Stimulated activated naive CD8-positive, alpha-beta T cell treated with anti-CD3 and anti-CD28 coated beads, Interleukin-15, Interleukin-2, amounts not matched to agents 100 U/mL and 50 U/mL, for 24 hours (primary cell): ENCODE measurements at regions not wholly inside any gene's neighbourhood (a gene's known extent, or its start where the extent isn't known, plus 50 kb on each side); places are given as distances from the start of the nearest gene placed in this dataset.
"Not testable (repeated sequence)": the region's sequence is repeated elsewhere in the genome, so short reads cannot be mapped to it uniquely, and the experiment has no call there.

ENCODE experiments used
- ATAC-seq: fragments of 150-1000 bp; cut with Tn5 transposase; one replicate; pipeline ENCODE4 v1.10.0; 2021
- DNase-seq: peaks from one replicate; pipeline ENCODE4 v3.0.0; 2021

DNA sequence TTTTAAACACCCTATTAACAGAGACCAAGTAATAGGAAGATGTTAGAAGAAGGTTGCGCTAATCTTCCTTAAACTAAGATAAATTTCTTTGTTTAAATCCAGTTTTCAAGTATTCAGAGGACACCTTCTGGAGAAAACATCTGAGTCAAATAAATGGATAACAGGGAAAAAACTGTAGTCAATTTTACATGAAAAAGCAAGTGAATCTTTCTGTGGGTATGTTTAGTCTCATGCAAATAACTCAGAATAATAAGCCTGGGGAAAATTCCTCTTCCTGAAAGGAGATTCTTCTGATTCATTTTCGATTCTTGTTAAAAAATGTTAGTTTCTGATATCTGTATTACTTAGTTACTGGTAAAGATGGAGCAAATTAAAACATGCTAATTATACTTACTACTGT lies 145.5 kb downstream of the CTH start:
- ATAC-seq (no peak), DNase-seq (no peak)

GRCh38 chr1:70567167-70567566 lies 156.1 kb downstream of the CTH start:
- ATAC-seq (no peak), DNase-seq (no peak)

DNA sequence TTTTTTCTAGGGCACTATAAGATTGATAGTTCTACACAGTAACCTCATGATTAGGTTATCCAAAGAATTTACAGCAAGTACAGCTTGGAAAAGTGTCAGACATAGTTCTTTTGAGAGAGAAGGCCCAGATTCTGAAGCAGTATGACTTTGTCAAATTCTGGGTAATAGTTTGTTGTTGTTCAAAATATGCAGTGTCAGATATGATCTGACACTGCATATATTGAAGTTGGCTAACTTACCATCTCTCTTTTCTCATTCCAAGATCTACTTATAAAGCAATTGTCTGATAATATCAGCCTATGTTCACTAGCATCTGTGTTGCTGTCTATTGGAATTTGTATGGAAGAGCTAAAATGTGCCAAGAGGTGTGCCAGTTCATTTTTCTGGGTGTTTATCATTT lies 160.1 kb downstream of the CTH start:
- no peak for DNase-seq
- no peak for ATAC-seq

- no peak for DNase-seq
- ATAC-seq: no peak
These were observed 162.3 kb downstream of the CTH start for GRCh38 chr1:70573317-70573843.

DNA sequence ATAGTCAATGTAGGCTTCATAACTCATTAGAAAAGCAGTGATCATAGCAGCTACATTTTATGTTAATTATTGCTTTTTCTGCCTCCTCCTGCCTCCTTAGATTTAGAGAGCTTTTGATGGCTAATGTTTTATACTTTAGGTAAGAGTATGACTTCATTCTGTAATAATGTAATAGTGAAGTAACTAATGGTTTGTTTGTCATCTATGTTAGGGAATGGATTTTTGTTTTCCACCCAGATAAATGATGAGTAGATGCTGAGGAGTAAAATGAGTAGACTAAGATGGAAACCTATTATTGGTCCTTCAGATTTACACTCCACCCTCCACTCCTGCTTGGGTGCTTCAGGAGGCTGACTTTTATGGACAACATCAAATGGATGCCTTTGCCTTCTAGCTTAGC lies 170.6 kb downstream of the CTH start:
- no peak for DNase-seq
- no peak for ATAC-seq

- ATAC-seq (no peak), DNase-seq (no peak)
These were observed 172.5 kb downstream of the CTH start for GRCh38 chr1:70583522-70583921.

DNA sequence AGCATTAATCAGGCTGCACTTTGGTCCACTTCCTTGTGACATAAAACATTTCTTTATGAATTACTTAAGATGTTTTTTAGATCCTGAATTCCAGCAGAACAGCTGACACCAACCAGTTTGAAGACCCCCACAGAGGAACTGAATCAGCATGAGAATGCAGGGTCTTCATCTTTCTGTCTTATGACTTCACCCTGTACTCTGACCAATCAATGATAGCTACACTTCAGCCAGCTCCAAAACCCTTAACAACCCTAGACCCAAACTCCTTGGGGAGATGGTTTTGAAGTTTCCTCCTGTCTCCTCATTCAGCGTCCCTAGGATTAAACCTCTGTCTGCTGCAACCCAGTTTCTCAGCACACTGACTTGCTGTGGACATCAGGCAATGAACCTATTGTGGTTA lies 175.0 kb downstream of the CTH start:
- DNase-seq (no peak), ATAC-seq (no peak)

GRCh38 chr1:70587872-70588366 lies 176.9 kb downstream of the CTH start:
- ATAC-seq (no peak), DNase-seq (no peak)

DNA sequence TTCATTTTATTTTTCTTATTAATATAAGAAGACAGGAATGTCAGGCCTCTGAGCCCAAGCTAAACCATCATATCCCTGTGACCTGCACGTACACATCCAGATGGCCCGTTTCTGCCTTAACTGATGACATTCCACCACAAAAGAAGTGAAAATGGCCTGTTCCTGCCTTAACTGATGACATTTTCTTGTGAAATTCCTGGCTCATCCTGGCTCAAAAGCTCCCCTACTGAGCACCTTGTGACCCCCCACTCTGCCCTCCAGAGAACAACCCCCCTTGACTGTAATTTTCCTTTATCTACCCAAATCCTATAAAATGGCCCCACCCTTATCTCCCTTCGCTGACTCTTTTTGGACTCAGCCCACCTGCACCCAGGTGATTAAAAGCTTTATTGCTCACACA lies 182.5 kb downstream of the CTH start:
- DNase-seq, ATAC-seq: not testable (repeated sequence)

- ATAC-seq: no peak
- no peak for DNase-seq
These were observed 197.7 kb downstream of the CTH start for GRCh38 chr1:70608815-70609214.

DNA sequence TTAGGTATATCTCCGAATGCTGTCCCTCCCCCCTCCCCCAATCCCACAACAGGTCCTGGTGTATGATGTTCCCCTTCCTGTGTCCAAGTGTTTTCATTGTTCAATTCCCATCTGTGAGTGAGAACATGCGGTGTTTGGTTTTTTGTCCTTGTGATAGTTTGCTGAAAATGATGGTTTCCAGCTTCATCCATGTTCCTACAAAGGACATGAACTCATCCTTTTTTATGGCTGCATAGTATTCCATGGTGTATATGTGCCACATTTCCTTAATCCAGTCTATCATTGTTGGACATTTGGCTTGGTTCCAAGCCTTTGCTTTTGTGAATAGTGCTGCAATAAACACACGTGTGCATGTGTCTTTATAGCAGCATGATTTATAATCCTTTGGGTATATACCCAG lies 199.1 kb downstream of the CTH start:
- not testable (repeated sequence) for DNase-seq, ATAC-seq

GRCh38 chr1:70616946-70617345 lies 205.9 kb downstream of the CTH start:
- no peak for DNase-seq
- no peak for ATAC-seq

- ATAC-seq: no peak
These were observed 206.7 kb downstream of the CTH start for GRCh38 chr1:70617728-70618127.

DNA sequence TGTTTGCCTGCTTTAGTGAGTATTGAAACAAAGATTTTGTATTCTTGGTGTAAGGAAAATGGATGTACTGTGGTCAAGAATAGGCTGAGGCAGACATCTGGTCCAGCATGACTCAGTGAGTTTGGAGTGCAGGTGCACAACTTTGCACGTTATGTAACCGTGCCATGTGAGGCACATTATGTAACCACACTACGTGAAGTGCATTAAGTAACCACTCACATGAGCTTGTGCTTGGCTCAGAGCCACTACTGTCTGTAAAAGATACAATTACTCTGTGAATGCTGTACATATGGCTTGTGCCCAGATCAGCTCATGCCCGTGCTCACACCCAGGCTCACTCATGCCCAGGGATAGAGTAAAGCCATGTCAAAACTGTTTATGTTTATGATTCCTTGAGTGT lies 216.8 kb downstream of the CTH start:
- ATAC-seq: no peak
- DNase-seq: no peak

More at GRCh38 chr1:70617728-70618127, 206.7 kb downstream of the CTH start:
- no peak for DNase-seq

- ATAC-seq (no peak), DNase-seq (no peak)
These were observed 217.9 kb downstream of the CTH start for GRCh38 chr1:70628973-70629372.

DNA sequence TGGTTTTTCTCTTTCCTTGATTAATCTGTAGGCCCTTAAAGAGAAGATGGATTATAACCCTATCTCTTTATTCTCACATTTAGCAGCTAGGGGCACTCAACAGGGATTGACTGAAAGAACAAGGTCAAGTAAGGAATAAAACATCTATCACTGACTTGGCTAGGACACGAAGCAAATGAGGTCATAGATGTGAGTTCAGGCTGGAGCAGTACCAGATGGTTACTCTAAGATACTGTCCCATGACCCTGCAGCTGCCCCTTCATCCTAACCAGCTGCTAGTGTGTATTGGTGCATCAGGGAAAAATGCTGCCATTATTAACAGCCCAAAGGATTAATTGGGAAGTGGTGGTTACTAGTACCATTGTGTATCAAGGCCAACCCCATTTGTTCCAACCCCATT lies 221.9 kb downstream of the CTH start:
- DNase-seq (no peak), ATAC-seq (no peak)

GRCh38 chr1:70635868-70636267 lies 224.8 kb downstream of the CTH start:
- DNase-seq (no peak), ATAC-seq (no peak)

DNA sequence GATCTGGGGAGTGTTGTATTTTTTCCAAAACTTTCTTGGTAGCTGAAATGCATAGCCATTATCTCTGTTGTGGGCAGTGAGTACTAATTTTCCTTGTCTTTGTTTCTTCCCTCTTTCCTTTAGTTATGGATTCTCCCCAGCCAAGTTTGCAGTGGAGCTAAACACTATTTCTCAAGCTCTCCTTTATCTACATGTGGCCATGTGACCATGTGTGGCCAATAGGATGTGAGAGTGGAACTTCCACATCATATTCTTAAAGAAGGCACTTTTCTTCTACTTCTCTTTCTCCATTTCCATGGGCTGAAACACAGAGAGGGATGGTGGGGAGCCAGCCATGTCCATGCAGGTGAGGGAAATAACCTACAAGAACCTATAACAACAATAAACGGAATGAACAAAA lies 230.8 kb downstream of the CTH start:
- ATAC-seq (no peak), DNase-seq (no peak)

- DNase-seq: no peak
- ATAC-seq: no peak
These were observed 245.3 kb downstream of the CTH start for GRCh38 chr1:70656361-70656760.

GRCh38 chr1:70659891-70660290 lies 248.8 kb downstream of the CTH start:
- ATAC-seq (no peak), DNase-seq (no peak)

GRCh38 chr1:70666381-70667140 lies 255.5 kb downstream of the CTH start:
- ATAC-seq (no peak), DNase-seq (no peak)

DNA sequence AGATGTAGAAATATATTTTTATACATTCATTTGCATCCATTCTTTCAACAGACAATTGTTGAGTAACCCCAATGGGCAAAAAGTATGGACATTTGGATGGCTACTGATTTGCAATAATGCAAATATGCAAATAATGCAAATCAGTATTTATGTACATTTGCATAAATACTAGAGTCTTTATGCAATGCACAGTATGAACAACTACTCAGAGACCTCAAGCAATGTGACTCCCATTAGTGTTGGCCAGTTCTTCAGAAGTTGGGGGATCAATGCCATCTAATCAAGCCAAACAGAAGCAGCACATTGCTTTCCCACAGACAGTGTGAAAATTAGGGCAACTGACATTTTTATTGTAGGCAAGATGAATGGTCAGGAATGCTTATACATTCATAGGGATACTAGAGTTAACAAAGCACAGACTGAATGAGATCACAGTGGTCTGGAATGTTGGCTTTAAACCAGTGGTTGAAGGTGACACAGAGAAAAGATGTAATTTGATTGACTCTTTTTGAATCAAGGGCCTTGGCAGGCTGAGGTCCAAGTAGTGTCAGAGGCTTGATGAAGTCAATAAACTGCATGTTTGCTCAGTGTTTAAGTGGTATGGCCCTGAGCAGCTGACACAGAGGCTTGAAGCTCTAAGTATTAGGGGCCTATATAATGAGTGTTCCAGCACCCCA lies 256.6 kb downstream of the CTH start:
- DNase-seq (no peak), ATAC-seq (no peak)

DNA sequence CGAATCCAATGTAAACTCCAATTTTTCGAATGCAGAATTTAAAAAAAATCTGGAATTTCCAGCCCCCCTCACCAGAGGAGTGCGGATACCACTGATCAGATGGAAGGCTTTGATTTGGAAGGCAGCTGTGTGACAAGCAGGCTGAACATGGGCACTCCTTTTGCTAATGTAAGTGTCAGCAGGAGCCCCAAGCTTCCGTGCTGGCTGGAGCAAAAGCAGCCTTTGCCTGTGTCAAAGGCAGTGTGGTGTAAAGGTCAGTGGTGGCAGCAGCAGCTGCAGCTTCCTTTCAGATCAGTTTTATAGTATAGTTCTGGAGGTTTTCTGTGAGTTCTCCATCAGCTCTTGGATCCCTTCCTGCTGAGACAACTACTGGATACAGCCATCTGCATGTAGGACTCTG lies 259.9 kb downstream of the CTH start:
- no peak for DNase-seq
- ATAC-seq: no peak
